ENCODE measurements at regions not wholly inside any gene's neighbourhood (a gene's known extent, or its start where the extent isn't known, plus 50 kb on each side); places are given as distances from the start of the nearest gene placed in this dataset.

DNA sequence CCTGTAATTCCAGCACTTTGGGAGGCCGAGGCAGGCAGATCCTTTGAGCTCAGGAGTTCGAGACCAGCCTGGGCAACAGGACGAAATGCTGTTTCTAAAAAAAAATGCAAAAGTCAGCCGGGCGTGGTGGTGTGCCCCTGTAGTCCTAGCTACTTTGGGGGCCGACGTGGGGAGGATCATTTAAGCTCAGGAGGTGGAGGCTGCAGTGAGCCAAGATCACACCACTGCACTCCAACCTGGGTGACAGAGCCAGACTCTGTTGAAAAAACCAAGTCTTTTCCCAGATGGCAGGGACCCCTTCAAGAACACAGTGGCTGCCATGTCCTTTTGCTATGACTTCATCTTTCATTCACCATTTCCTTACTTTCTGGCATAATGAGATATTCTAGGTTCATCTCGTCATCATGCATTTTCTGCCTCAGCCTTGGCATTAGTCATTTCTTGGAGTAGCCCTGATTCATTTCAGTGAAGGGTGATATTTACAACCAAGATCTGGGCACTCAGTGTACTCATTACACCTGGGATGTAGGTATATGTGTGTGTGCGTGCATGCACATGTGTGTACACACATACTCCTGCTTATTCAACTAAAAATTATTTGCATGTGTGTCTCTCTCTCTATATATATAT lies 61.4 kb upstream of the TOX2 start:
- no peaks in the 10 kb centered on the region for H3K79me2 ChIP-seq (ENCODE audit: low read length)
- no peaks in the 10 kb centered on the region for H4K20me1 ChIP-seq (ENCODE audit: insufficient read depth, low read length)
- H3K27me3 ChIP-seq (ENCODE audit: low read depth, low read length) = no peaks in the 10 kb centered on the region
- no peaks in the 10 kb centered on the region for H3K36me3 ChIP-seq (replicated peaks; ENCODE audit: low read depth, low read length)
- no peaks in the 10 kb centered on the region for H3K9me3 ChIP-seq (ENCODE audit: insufficient read depth, low read length)
- H2AFZ ChIP-seq (ENCODE audit: low read depth, low read length) = no peak overlapping the region
- H3K27ac ChIP-seq (ENCODE audit: low read length) = no peak overlapping the region
- H3K4me2 ChIP-seq (ENCODE audit: low read length) = no peak overlapping the region
- TF ChIP-seq, protein P1, sequence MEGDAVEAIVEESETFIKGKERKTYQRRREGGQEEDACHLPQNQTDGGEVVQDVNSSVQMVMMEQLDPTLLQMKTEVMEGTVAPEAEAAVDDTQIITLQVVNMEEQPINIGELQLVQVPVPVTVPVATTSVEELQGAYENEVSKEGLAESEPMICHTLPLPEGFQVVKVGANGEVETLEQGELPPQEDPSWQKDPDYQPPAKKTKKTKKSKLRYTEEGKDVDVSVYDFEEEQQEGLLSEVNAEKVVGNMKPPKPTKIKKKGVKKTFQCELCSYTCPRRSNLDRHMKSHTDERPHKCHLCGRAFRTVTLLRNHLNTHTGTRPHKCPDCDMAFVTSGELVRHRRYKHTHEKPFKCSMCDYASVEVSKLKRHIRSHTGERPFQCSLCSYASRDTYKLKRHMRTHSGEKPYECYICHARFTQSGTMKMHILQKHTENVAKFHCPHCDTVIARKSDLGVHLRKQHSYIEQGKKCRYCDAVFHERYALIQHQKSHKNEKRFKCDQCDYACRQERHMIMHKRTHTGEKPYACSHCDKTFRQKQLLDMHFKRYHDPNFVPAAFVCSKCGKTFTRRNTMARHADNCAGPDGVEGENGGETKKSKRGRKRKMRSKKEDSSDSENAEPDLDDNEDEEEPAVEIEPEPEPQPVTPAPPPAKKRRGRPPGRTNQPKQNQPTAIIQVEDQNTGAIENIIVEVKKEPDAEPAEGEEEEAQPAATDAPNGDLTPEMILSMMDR (IDR thresholded peaks at IDR 0.05; ENCODE audit: low read depth, low read length) = no peak
- TF ChIP-seq EZH2phosphoT487 (IDR thresholded peaks at IDR 0.05; ENCODE audit: low read depth) = no peak
- H3K4me1 ChIP-seq (ENCODE audit: low read length) = no peaks in the 10 kb centered on the region
- H3K4me3 ChIP-seq (ENCODE audit: low read length) = no peak overlapping the region
- no peak overlapping the region for H3K9ac ChIP-seq (ENCODE audit: low read length)

DNA sequence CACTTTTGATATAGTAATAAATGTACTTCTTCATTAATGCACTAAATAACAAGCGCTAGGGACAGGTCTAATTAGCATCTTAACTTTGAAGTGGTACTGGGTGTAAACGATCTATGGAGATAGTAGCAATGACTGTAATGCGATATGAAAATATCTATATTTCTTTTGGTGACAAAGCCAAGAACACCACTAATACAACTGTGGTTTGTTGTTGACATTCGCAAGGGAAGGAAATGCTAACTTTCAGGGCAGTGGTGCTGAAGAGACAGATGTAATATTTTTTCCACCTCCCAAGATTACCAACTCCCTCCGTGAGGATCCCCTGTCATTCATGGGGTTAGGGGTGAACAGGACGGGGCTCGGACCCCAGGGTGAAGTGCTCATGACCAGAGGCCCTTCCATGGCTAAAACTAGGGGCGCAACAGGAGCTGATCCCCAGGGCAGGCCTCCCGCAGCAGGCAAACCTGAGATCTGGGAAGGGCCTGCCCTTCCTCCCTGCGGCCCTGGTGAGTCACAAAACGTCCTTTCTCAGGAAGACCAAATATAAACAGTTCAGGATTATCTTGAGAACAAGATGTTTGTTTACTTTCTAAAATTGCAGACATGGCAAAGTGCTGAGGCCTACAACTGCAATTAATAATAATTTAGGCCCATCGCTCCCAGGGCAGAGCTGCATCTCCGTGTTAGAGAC lies 65.0 kb upstream of the TOX2 start:
- H4K20me1 ChIP-seq (ENCODE audit: insufficient read depth, low read length) = no peaks in the 10 kb centered on the region
- no peak overlapping the region for H3K9ac ChIP-seq (ENCODE audit: low read length)
- no peak for TF ChIP-seq EZH2phosphoT487 (IDR thresholded peaks at IDR 0.05; ENCODE audit: low read depth)
- TF ChIP-seq, protein P1 (IDR thresholded peaks at IDR 0.05; ENCODE audit: low read depth, low read length) = no peak
- no peak overlapping the region for H3K4me2 ChIP-seq (ENCODE audit: low read length)
- H3K4me1 ChIP-seq (ENCODE audit: low read length) = peaks cover 7% of the 10 kb centered on the region; the same call in 1 of the 2 replicates
- H3K79me2 ChIP-seq (ENCODE audit: low read length) = no peaks in the 10 kb centered on the region
- H3K27me3 ChIP-seq (ENCODE audit: low read depth, low read length) = no peaks in the 10 kb centered on the region
- no peak overlapping the region for H2AFZ ChIP-seq (ENCODE audit: low read depth, low read length)
- no peaks in the 10 kb centered on the region for H3K9me3 ChIP-seq (ENCODE audit: insufficient read depth, low read length)
- no peak overlapping the region for H3K27ac ChIP-seq (ENCODE audit: low read length)
- H3K4me3 ChIP-seq (ENCODE audit: low read length) = no peak overlapping the region
- no peaks in the 10 kb centered on the region for H3K36me3 ChIP-seq (replicated peaks; ENCODE audit: low read depth, low read length)

DNA sequence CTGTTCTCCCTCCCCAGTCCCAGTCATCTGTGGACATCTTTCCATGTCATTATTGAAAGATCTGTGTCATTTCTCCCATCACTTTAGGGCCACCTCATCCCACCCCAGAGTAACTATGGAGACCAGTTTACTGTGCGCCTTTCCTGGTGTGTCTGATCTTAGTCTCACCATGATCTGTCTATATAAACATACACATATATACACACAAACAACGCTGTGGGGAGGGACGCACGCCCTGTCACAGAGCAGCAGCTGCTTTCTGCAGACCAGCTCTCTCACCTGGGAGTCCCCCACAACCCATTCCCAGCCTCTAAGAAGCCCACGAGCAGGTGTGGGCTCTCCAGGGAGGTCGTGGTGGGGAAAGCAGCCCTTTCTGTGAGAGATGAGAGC lies 68.1 kb upstream of the TOX2 start:
- Histone ChIP-seq H3K36me3 (replicated peaks; ENCODE audit: low read depth, low read length) (no peaks in the 10 kb centered on the region), H3K79me2 (ENCODE audit: low read length) (no peaks in the 10 kb centered on the region), H3K9ac (ENCODE audit: low read length) (no peak overlapping the region), H3K4me2 (ENCODE audit: low read length) (peak overlapping the region; percentile 7; the same call in 1 of the 2 replicates), H3K4me3 (ENCODE audit: low read length) (no peak overlapping the region), H3K27me3 (ENCODE audit: low read depth, low read length) (no peaks in the 10 kb centered on the region), H2AFZ (ENCODE audit: low read depth, low read length) (peak overlapping the region; percentile 8), H4K20me1 (ENCODE audit: insufficient read depth, low read length) (no peaks in the 10 kb centered on the region), H3K27ac (ENCODE audit: low read length) (no peak overlapping the region), H3K4me1 (ENCODE audit: low read length) (peaks cover 17% of the 10 kb centered on the region; the same call in 1 of the 2 replicates), H3K9me3 (ENCODE audit: insufficient read depth, low read length) (no peaks in the 10 kb centered on the region)
- no peak for TF ChIP-seq EZH2phosphoT487 (IDR thresholded peaks at IDR 0.05; ENCODE audit: low read depth)
- TF ChIP-seq, protein P1 (IDR thresholded peaks at IDR 0.05; ENCODE audit: low read depth, low read length) = no peak

DNA sequence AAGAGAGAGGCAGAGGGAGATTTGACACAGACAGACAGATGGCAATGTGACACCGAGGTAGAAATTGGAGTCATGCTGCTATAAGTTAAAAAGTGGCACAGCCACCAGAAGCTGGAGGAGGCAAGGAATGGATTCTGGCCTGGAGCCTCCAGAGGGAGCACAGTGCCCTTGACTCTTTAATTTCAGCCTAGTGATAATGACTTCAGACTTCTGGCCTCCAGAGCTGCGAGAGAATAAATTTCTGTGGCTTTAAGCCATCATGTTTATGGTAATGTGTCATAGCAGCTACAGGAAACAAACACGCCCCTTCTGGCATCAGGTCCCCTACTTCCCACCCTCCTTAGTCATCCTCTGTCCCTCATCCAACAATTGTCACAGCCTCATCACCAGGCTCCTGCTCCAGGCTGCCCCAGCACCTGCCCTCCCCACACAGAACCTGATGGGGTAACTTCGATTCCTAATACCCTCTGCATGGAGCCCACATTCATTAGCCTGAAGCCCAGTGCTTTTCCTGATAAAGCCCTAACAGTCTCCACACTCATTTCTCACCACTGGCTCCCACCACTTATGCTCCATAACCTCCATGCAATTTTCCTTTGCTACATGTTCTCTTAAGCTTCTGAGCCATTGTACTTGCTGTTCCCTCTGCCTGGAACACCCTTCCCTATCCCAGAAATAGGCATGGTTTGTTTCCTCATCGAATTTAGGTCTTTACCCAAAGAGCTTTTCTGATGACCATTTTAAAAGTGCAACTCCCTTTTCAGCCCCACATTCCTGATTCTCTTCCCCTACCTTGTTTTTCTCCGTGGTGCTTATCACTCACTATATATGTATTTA lies 69.7 kb upstream of the TOX2 start:
- no peak overlapping the region for H3K9ac ChIP-seq (ENCODE audit: low read length)
- H3K9me3 ChIP-seq (ENCODE audit: insufficient read depth, low read length) = no peaks in the 10 kb centered on the region
- no peaks in the 10 kb centered on the region for H3K36me3 ChIP-seq (replicated peaks; ENCODE audit: low read depth, low read length)
- no peak overlapping the region for H3K27ac ChIP-seq (ENCODE audit: low read length)
- no peaks in the 10 kb centered on the region for H3K27me3 ChIP-seq (ENCODE audit: low read depth, low read length)
- no peak for TF ChIP-seq EZH2phosphoT487 (IDR thresholded peaks at IDR 0.05; ENCODE audit: low read depth)
- TF ChIP-seq, protein P1 (IDR thresholded peaks at IDR 0.05; ENCODE audit: low read depth, low read length) = peak; percentile 52
- H2AFZ ChIP-seq (ENCODE audit: low read depth, low read length) = no peak overlapping the region
- no peaks in the 10 kb centered on the region for H4K20me1 ChIP-seq (ENCODE audit: insufficient read depth, low read length)
- H3K4me1 ChIP-seq (ENCODE audit: low read length) = peaks cover 29% of the 10 kb centered on the region
- H3K4me2 ChIP-seq (ENCODE audit: low read length) = no peak overlapping the region
- H3K79me2 ChIP-seq (ENCODE audit: low read length) = no peaks in the 10 kb centered on the region
- no peak overlapping the region for H3K4me3 ChIP-seq (ENCODE audit: low read length)

Data from OCI-LY3 (cell line).